K562 (cell line): ENCODE measurements at regions not wholly inside any gene's neighbourhood (a gene's known extent, or its start where the extent isn't known, plus 50 kb on each side); places are given as distances from the start of the nearest gene placed in this dataset.

Experiments
- CTCF ChIP-seq, 3 experiments: IDR thresholded peaks in 2 of 3; conservative IDR thresholded peaks in 1 of 3; 2 replicates each; pipeline ENCODE4 v1.5.1; 2011 to 2012; ENCODE audit warnings: low read length in 3 of 3, mild to moderate bottlenecking in 3 of 3, control low read depth in 2 of 3, improper control_type of control experiment in 1 of 3, inconsistent platforms in 1 of 3, low read depth in 1 of 3, mixed read lengths in 1 of 3, moderate library complexity in 1 of 3; ENCODE audit not compliant: insufficient read depth in 2 of 3
- MAFK ChIP-seq: IDR thresholded peaks from 2 replicates; pipeline ENCODE4 v1.6.1; 2011; ENCODE audit warnings: low read length, improper control_type of control experiment
- MLX ChIP-seq, 2 experiments: fragments of 450-650 bp in 1 of 2; sonication (generic) in 1 of 2; formaldehyde crosslinking; conservative IDR thresholded peaks; 2 replicates each; pipeline versions ENCODE4 v1.4.0 to v1.8.1; 2020 to 2022; ENCODE audit warnings: mild to moderate bottlenecking in 1 of 2, missing genetic modification reagents in 1 of 2
- PRDM10 ChIP-seq: fragments of 450-650 bp; IDR thresholded peaks from 2 replicates; pipeline ENCODE4 v1.6.1; 2018; ENCODE audit not compliant: partially characterized antibody
- TCF7L2 ChIP-seq: fragments of 150-350 bp; IDR thresholded peaks from 2 replicates; pipeline ENCODE4 v1.6.1; 2016; ENCODE audit warnings: low read depth, mild to moderate bottlenecking, low read length, moderate library complexity

GRCh38 chr15:57881361-57881760 is 174.8 kb downstream of the POLR2M start:
- TF ChIP-seq MLX (CRISPR knock-in tag; conservative IDR thresholded peaks at IDR 0.05) (no peak), PRDM10 (no peak), CTCF (IDR thresholded peaks at IDR 0.05 in 2 of 3, conservative IDR thresholded peaks at IDR 0.05 in 1 of 3; ENCODE audit: insufficient read depth in 2 of 3, low read depth in 1 of 3, low read length in 3 of 3) (no peak), MAFK (no peak), TCF7L2 (no peak)
